H1 (cell line): ENCODE measurements at regions not wholly inside any gene's neighbourhood (a gene's known extent, or its start where the extent isn't known, plus 50 kb on each side); places are given as distances from the start of the nearest gene placed in this dataset.

Source experiments
- ASH2L ChIP-seq: fragments of 200-600, 300-600 bp; sonication (generic); IDR thresholded peaks from one replicate; pipeline ENCODE4 v1.7.1; 2017; ENCODE audit warnings: low read length
- ATF3 ChIP-seq: IDR thresholded peaks from 2 replicates; pipeline ENCODE4 v1.6.1; 2011; ENCODE audit warnings: low read depth, mild to moderate bottlenecking, low read length; ENCODE audit not compliant: insufficient read depth
- CTBP2 ChIP-seq: IDR thresholded peaks from 2 replicates; pipeline ENCODE4 v1.7.0; 2011; ENCODE audit warnings: borderline replicate concordance, mild to moderate bottlenecking, moderate library complexity, mixed read lengths, low read length; ENCODE audit not compliant: insufficient read depth, insufficient read length
- PHF8 ChIP-seq: fragments of 200-600 bp; sonication (generic); conservative IDR thresholded peaks from 2 replicates; pipeline ENCODE4 v1.7.1; 2012; ENCODE audit warnings: low read depth, mild to moderate bottlenecking, inconsistent platforms, low read length, moderate library complexity
- TF ChIP-seq, protein P1 (sequence below): fragments of 300-600 bp; sonication (generic); IDR thresholded peaks from 2 replicates; pipeline ENCODE4 v1.7.1; 2012; ENCODE audit warnings: low read length, moderate library complexity, mild to moderate bottlenecking, inconsistent platforms; ENCODE audit not compliant: insufficient replicate concordance

DNA sequence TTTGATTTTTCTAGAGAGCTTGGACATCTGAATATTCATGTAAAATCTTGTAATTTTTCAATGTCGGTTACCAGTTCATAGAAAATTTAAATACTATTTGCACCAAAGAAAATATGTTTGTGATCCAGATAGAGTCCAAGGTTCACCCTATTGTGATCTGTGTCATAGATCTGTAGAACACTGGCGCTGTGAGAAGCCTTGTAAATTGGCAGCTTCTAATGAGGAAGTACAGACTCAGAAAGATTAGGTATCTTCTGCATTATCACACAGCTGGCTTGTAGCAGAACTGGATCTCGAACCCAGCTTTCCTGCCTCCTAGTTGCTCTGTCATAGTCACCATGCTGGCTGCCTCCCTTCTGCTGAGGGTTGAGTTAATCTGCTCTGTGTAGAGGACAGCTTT is 106.5 kb upstream of the PAK3 start (continued):
- TF ChIP-seq, protein P1, sequence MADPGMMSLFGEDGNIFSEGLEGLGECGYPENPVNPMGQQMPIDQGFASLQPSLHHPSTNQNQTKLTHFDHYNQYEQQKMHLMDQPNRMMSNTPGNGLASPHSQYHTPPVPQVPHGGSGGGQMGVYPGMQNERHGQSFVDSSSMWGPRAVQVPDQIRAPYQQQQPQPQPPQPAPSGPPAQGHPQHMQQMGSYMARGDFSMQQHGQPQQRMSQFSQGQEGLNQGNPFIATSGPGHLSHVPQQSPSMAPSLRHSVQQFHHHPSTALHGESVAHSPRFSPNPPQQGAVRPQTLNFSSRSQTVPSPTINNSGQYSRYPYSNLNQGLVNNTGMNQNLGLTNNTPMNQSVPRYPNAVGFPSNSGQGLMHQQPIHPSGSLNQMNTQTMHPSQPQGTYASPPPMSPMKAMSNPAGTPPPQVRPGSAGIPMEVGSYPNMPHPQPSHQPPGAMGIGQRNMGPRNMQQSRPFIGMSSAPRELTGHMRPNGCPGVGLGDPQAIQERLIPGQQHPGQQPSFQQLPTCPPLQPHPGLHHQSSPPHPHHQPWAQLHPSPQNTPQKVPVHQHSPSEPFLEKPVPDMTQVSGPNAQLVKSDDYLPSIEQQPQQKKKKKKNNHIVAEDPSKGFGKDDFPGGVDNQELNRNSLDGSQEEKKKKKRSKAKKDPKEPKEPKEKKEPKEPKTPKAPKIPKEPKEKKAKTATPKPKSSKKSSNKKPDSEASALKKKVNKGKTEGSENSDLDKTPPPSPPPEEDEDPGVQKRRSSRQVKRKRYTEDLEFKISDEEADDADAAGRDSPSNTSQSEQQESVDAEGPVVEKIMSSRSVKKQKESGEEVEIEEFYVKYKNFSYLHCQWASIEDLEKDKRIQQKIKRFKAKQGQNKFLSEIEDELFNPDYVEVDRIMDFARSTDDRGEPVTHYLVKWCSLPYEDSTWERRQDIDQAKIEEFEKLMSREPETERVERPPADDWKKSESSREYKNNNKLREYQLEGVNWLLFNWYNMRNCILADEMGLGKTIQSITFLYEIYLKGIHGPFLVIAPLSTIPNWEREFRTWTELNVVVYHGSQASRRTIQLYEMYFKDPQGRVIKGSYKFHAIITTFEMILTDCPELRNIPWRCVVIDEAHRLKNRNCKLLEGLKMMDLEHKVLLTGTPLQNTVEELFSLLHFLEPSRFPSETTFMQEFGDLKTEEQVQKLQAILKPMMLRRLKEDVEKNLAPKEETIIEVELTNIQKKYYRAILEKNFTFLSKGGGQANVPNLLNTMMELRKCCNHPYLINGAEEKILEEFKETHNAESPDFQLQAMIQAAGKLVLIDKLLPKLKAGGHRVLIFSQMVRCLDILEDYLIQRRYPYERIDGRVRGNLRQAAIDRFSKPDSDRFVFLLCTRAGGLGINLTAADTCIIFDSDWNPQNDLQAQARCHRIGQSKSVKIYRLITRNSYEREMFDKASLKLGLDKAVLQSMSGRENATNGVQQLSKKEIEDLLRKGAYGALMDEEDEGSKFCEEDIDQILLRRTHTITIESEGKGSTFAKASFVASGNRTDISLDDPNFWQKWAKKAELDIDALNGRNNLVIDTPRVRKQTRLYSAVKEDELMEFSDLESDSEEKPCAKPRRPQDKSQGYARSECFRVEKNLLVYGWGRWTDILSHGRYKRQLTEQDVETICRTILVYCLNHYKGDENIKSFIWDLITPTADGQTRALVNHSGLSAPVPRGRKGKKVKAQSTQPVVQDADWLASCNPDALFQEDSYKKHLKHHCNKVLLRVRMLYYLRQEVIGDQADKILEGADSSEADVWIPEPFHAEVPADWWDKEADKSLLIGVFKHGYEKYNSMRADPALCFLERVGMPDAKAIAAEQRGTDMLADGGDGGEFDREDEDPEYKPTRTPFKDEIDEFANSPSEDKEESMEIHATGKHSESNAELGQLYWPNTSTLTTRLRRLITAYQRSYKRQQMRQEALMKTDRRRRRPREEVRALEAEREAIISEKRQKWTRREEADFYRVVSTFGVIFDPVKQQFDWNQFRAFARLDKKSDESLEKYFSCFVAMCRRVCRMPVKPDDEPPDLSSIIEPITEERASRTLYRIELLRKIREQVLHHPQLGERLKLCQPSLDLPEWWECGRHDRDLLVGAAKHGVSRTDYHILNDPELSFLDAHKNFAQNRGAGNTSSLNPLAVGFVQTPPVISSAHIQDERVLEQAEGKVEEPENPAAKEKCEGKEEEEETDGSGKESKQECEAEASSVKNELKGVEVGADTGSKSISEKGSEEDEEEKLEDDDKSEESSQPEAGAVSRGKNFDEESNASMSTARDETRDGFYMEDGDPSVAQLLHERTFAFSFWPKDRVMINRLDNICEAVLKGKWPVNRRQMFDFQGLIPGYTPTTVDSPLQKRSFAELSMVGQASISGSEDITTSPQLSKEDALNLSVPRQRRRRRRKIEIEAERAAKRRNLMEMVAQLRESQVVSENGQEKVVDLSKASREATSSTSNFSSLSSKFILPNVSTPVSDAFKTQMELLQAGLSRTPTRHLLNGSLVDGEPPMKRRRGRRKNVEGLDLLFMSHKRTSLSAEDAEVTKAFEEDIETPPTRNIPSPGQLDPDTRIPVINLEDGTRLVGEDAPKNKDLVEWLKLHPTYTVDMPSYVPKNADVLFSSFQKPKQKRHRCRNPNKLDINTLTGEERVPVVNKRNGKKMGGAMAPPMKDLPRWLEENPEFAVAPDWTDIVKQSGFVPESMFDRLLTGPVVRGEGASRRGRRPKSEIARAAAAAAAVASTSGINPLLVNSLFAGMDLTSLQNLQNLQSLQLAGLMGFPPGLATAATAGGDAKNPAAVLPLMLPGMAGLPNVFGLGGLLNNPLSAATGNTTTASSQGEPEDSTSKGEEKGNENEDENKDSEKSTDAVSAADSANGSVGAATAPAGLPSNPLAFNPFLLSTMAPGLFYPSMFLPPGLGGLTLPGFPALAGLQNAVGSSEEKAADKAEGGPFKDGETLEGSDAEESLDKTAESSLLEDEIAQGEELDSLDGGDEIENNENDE: no peak
- TF ChIP-seq CTBP2 (no peak), ATF3 (no peak), ASH2L (no peak), PHF8 (no peak)
